HEK293 (cell line): ENCODE measurements at regions not wholly inside any gene's neighbourhood (a gene's known extent, or its start where the extent isn't known, plus 50 kb on each side); places are given as distances from the start of the nearest gene placed in this dataset.

Experiments
- CTCF ChIA-PET: fragments of 350-600 bp; formaldehyde crosslinking; extraction: SDS; loops from one replicate; lab custom pipeline; 2021; ENCODE audit warnings: antibody characterized with exemption; lab: Yijun Ruan, JAX
- POLR2A ChIA-PET: fragments of 300-600 bp; formaldehyde crosslinking; extraction: SDS; loops from one replicate; lab custom pipeline; 2020; ENCODE audit warnings: antibody characterized with exemption, inconsistent platforms; lab: Yijun Ruan, JAX
- H3K27ac ChIP-seq: fragments of 200-500 bp; sonication (Bioruptor generic); 2 replicates; pipeline ENCODE4 v1.5.1; 2014; ENCODE audit warnings: low read depth, low read length, control low read depth, inconsistent platforms; ENCODE audit errors: extremely low read depth
- H3K36me3 ChIP-seq, 2 experiments: fragments of 200-500 bp in 1 of 2; sonication (Bioruptor generic) in 1 of 2; 1 replicate in 1 of 2; 2 replicates in 1 of 2; pipeline ENCODE4 v1.5.1; 2014 to 2017; ENCODE audit warnings: inconsistent platforms in 2 of 2, low read length in 2 of 2; ENCODE audit not compliant: control insufficient read depth in 2 of 2, insufficient read depth in 1 of 2
- H3K4me1 ChIP-seq: fragments of 200-500 bp; sonication (Bioruptor generic); 2 replicates; pipeline ENCODE4 v1.5.1; 2014; ENCODE audit warnings: mild to moderate bottlenecking, low read length, inconsistent platforms; ENCODE audit not compliant: control insufficient read depth, insufficient read depth
- H3K4me3 ChIP-seq: 2 replicates; pipeline ENCODE4 v1.5.1; 2011; ENCODE audit warnings: low read depth, mild to moderate bottlenecking, control low read depth, low read length, moderate library complexity
- H3K9me3 ChIP-seq: fragments of 200-500 bp; sonication (Bioruptor generic); 2 replicates; pipeline ENCODE4 v1.5.1; 2014; ENCODE audit warnings: low read depth, low read length, inconsistent platforms; ENCODE audit not compliant: control insufficient read depth, insufficient read depth
- HOXA7 ChIP-seq: sonication (generic); formaldehyde crosslinking; IDR thresholded peaks from 2 replicates; pipeline ENCODE4 v1.8.1; 2022; ENCODE audit warnings: missing genetic modification reagents, borderline replicate concordance
- OVOL3 ChIP-seq: fragments of 450-650 bp; formaldehyde crosslinking; IDR thresholded peaks from 2 replicates; pipeline ENCODE4 v1.5.1; 2016; ENCODE audit warnings: missing biosample characterization, missing genetic modification characterization
- PRDM6 ChIP-seq: fragments of 450-650 bp; formaldehyde crosslinking; IDR thresholded peaks from 2 replicates; pipeline ENCODE4 v1.5.1; 2017; ENCODE audit warnings: missing biosample characterization, missing genetic modification characterization
- SP7 ChIP-seq: fragments of 450-650 bp; formaldehyde crosslinking; IDR thresholded peaks from 2 replicates; pipeline ENCODE4 v1.5.1; 2016; ENCODE audit warnings: missing biosample characterization, missing genetic modification characterization
- TCF7L2 ChIP-seq: IDR thresholded peaks from 2 replicates; pipeline ENCODE4 v1.6.1; 2011; ENCODE audit warnings: low read depth, mild to moderate bottlenecking, inconsistent platforms, low read length, moderate library complexity, borderline replicate concordance
- ZBTB7A ChIP-seq: fragments of 450-650 bp; formaldehyde crosslinking; IDR thresholded peaks from 2 replicates; pipeline ENCODE4 v1.5.1; 2016; ENCODE audit warnings: low read depth, missing biosample characterization, missing genetic modification characterization
- ZNF140 ChIP-seq: fragments of 450-650 bp; formaldehyde crosslinking; IDR thresholded peaks from 2 replicates; pipeline ENCODE4 v1.5.1; 2016; ENCODE audit warnings: missing biosample characterization, missing genetic modification characterization
- ZNF146 ChIP-seq: fragments of 450-650 bp; formaldehyde crosslinking; IDR thresholded peaks from 2 replicates; pipeline ENCODE4 v1.5.1; 2016; ENCODE audit warnings: missing biosample characterization, missing genetic modification characterization
- ZNF23 ChIP-seq: fragments of 450-650 bp; formaldehyde crosslinking; IDR thresholded peaks from 2 replicates; pipeline ENCODE4 v1.5.1; 2016; ENCODE audit warnings: missing biosample characterization, missing genetic modification characterization, borderline replicate concordance
- ZNF239 ChIP-seq: fragments of 450-650 bp; formaldehyde crosslinking; IDR thresholded peaks from 2 replicates; pipeline ENCODE4 v1.5.1; 2016; ENCODE audit warnings: missing biosample characterization, missing genetic modification characterization
- ZNF280C ChIP-seq: fragments of 450-650 bp; formaldehyde crosslinking; IDR thresholded peaks from 2 replicates; pipeline ENCODE4 v1.5.1; 2016; ENCODE audit warnings: missing biosample characterization, missing genetic modification characterization
- ZNF302 ChIP-seq: fragments of 450-650 bp; formaldehyde crosslinking; IDR thresholded peaks from 2 replicates; pipeline ENCODE4 v1.5.1; 2016; ENCODE audit warnings: missing biosample characterization, missing genetic modification characterization, low read depth
- ZNF513 ChIP-seq: fragments of 450-650 bp; IDR thresholded peaks from 2 replicates; pipeline ENCODE4 v1.5.1; 2018; ENCODE audit warnings: missing biosample characterization, missing genetic modification characterization
- ZNF521 ChIP-seq: fragments of 450-650 bp; formaldehyde crosslinking; IDR thresholded peaks from 2 replicates; pipeline ENCODE4 v1.5.1; 2017; ENCODE audit warnings: missing biosample characterization, mild to moderate bottlenecking, missing genetic modification characterization
- ZNF560 ChIP-seq: fragments of 450-650 bp; formaldehyde crosslinking; IDR thresholded peaks from 2 replicates; pipeline ENCODE4 v1.5.1; 2017; ENCODE audit warnings: missing biosample characterization, missing genetic modification characterization, borderline replicate concordance
- ZNF629 ChIP-seq: fragments of 450-650 bp; formaldehyde crosslinking; IDR thresholded peaks from 2 replicates; pipeline ENCODE4 v1.5.1; 2017; ENCODE audit warnings: missing biosample characterization, missing genetic modification characterization
- ZNF776 ChIP-seq: fragments of 450-650 bp; formaldehyde crosslinking; IDR thresholded peaks from 2 replicates; pipeline ENCODE4 v1.5.0; 2017; ENCODE audit warnings: missing biosample characterization, missing genetic modification characterization, borderline replicate concordance
- ZNF843 ChIP-seq: fragments of 450-650 bp; formaldehyde crosslinking; IDR thresholded peaks from 2 replicates; pipeline ENCODE4 v1.5.1; 2016; ENCODE audit warnings: missing biosample characterization, missing genetic modification characterization

GRCh38 chr1:14238472-14239307 is 359.8 kb upstream of the KAZN start:
- no peak overlapping the region for H3K27ac ChIP-seq
- H3K4me3 ChIP-seq = no peak overlapping the region
- no peaks in the 10 kb centered on the region for H3K4me1 ChIP-seq
- CTCF ChIA-PET = interaction anchor here (1.7 kb wide), 1 partner anchor 17 kb away, joined by 3 read pairs; no protein-coding TSS in a partner anchor
- H3K36me3 ChIP-seq = no peaks in the 10 kb centered on the region
- H3K9me3 ChIP-seq = no peaks in the 10 kb centered on the region
- TF ChIP-seq TCF7L2 (no peak), ZNF140 (tag by site-specific recombination) (no peak), ZNF23 (no peak), PRDM6 (tag by site-specific recombination) (no peak), ZNF776 (no peak), ZNF560 (tag by site-specific recombination) (no peak)
- POLR2A ChIA-PET = no interaction called here

- Histone ChIP-seq H3K27ac (no peak overlapping the region), H3K36me3 (no peaks in the 10 kb centered on the region), H3K9me3 (no peaks in the 10 kb centered on the region), H3K4me1 (no peaks in the 10 kb centered on the region), H3K4me3 (no peak overlapping the region)
- TF ChIP-seq ZNF146 (tag by site-specific recombination) = no peak
- no peak for TF ChIP-seq ZNF239
- TF ChIP-seq ZBTB7A (tag by site-specific recombination) = no peak
- TF ChIP-seq ZNF302 (tag by site-specific recombination) = no peak
- TF ChIP-seq SP7 (tag by site-specific recombination) = no peak
- TF ChIP-seq OVOL3 (tag by site-specific recombination) = no peak
- TF ChIP-seq ZNF629 (tag by site-specific recombination) = no peak
- TF ChIP-seq ZNF843 (tag by site-specific recombination) = no peak
- no peak for TF ChIP-seq HOXA7 (CRISPR knock-in tag)
- no peak for TF ChIP-seq ZNF521 (tag by site-specific recombination)
- TF ChIP-seq ZNF280C (tag by site-specific recombination) = no peak
- no peak for TF ChIP-seq ZNF513 (tag by site-specific recombination)
- POLR2A ChIA-PET = no interaction called here
- CTCF ChIA-PET = no interaction called here
Measured at GRCh38 chr1:14240265-14240664, 358.2 kb upstream of the KAZN start.
